Spinal cord (tissue), 9 donors: ENCODE measurements at regions not wholly inside any gene's neighbourhood (a gene's known extent, or its start where the extent isn't known, plus 50 kb on each side); places are given as distances from the start of the nearest gene placed in this dataset.

Experiments used
- DNase-seq, 6 donors: peaks; one replicate each; pipeline versions ENCODE4 v3.0.0 to v3.0.0-alpha.2; 2013 to 2015; ENCODE audit warnings: low spot score in 6 of 6, low read depth in 4 of 6
- H3K27ac ChIP-seq: one replicate; pipeline ENCODE4 v1.5.1; 2013; ENCODE audit warnings: low read depth, low read length, control low read depth
- H3K27me3 ChIP-seq: one replicate; pipeline ENCODE4 v1.6.1; 2013; ENCODE audit warnings: low read length; ENCODE audit not compliant: control insufficient read depth, insufficient read depth
- H3K36me3 ChIP-seq: one replicate; pipeline ENCODE4 v1.6.1; 2013; ENCODE audit warnings: low read length; ENCODE audit not compliant: control insufficient read depth, insufficient read depth
- H3K4me1 ChIP-seq: one replicate; pipeline ENCODE4 v1.6.1; 2013; ENCODE audit warnings: low read length; ENCODE audit not compliant: control insufficient read depth, insufficient read depth
- H3K4me3 ChIP-seq: one replicate; pipeline ENCODE4 v1.5.1; 2013; ENCODE audit warnings: low read depth, low read length, control low read depth
- H3K9me3 ChIP-seq: one replicate; pipeline ENCODE4 v1.6.1; 2013; ENCODE audit warnings: low read length; ENCODE audit not compliant: control insufficient read depth, insufficient read depth
- WGBS: methylation state at CpG from one replicate; pipeline ENCODE4 v1.1.5; 2013; ENCODE audit warnings: missing lambda C conversion rate; ENCODE audit not compliant: insufficient coverage; 5-methylcytosine and 5-hydroxymethylcytosine counted together
- donor health status: healthy.

DNA sequence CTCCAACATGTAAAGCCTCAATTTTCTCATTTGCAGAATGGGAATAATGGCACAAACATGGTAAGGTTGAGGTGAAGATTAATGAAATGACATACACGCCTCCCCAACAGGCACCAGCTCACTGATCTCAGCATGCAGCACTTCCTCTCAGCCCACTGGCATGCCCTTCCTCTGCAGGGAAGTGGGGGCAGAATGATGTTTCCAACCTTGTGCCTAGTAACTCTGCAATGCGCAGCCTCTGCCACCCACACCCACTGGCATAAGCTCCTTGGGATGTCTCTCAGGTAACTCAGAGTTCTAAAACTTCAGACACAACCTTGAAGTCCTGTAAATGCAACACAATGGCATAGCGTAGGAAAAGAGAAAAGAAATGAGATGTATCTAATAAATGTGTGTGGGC, 540.7 kb downstream of the HTR7 start:
- no peak for DNase-seq
- no CpG with 5 or more reads among the region's 3 CpGs for WGBS
- no peaks in the 10 kb centered on the region for H3K36me3 ChIP-seq

DNA sequence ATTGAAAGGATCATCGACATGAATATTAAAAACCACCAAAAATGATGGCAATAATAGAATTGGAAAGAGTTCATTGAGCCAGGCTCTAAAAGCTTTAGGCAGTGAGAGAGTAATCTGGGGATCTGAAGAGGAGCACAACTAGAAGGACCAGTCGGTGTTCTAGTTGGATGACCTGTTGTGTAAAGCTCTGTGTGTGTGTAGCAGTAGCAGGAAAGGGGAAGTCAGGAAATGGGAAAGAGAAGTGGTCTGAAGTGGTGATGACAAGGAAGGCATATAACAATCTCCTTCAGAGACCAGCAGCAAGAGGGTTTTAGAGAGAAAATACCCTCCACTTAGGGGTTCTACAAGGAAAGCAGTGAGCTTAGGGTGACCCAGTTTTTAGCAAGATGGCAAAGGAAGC, 539.2 kb downstream of the HTR7 start:
- no peaks in the 10 kb centered on the region for H3K36me3 ChIP-seq
- DNase-seq = no peak
- H3K27me3 ChIP-seq = no peaks in the 10 kb centered on the region
- WGBS = 90% methylated on average over 1 of the region's 2 CpGs
- no peaks in the 10 kb centered on the region for H3K4me1 ChIP-seq
- H3K27ac ChIP-seq = no peak overlapping the region
- no peaks in the 10 kb centered on the region for H3K9me3 ChIP-seq
- H3K4me3 ChIP-seq = no peak overlapping the region

More for the DNA sequence above, 540.7 kb downstream of the HTR7 start:
- Histone ChIP-seq H3K27ac (no peak overlapping the region), H3K9me3 (no peaks in the 10 kb centered on the region), H3K4me1 (no peaks in the 10 kb centered on the region), H3K4me3 (no peak overlapping the region), H3K27me3 (no peaks in the 10 kb centered on the region)

DNA sequence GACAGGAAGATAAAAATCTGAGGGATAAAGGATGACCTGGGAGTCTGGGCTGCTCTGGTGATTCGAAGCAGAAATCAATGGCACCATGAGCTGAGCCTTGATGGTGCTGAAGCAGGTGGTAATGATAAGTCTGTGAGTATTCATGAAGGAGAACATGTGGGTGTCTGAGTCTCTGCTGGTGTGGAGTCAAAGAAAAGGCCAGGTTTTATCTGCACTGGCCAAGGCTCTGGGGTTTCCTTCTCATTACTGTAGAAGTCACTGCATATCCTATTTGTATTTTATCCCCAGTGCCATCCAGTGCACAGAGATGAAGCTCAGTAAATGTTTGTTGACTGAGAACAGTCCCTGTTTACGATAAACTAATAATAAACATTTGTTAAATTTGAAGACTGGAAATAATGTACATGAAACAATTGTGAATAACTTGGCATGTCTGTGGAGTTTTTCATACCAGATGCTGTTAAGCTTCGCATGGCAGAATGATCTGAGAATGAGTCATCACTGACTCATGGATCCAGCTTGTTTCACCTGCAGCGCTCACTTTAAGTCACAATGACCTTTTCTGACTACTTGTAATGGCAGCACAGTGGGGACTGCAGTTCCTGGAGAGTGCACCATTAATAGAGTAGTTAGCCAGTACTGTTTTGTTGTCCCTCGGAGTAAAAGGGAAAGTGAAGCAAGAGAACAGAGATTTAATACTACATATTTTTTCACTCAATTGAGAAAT, 538.5 kb downstream of the HTR7 start:
- Histone ChIP-seq H3K27ac (no peak overlapping the region), H3K9me3 (no peaks in the 10 kb centered on the region), H3K4me3 (no peak overlapping the region), H3K36me3 (no peaks in the 10 kb centered on the region), H3K27me3 (no peaks in the 10 kb centered on the region), H3K4me1 (no peaks in the 10 kb centered on the region)
- 64% methylated on average over 2 of the region's 5 CpGs for WGBS
- no peak for DNase-seq

DNA sequence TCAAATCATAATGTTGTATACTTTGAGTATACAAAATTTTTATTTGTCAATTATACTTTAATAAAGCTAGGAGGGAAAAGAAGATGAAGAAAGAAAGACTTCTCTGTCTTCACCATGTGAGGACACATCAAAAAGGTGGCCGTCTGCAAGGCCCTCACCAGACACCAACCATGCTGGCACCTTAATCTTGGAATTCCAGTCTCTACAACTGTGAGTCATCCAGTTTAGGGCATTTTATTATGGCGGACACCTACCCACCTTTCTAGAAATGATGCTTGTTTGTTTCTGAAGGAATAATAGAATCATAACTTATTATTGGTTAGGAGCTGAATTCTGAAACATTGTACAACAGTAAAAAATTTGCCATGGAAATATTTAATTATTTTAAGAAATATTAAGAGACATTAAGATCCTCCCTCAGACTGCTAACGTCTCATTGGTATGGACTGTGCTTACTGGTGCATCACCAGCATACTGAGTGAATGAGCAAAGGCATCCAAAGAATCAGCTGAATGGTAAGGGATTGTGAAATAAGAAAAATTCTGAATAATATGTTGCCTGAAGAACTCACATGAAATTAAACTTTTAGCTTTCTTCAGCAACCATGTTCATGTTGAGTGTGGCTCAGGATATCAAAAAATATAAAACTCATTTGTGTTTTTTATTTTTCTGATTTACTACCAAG, 536.6 kb downstream of the HTR7 start:
- H3K27ac ChIP-seq = no peak overlapping the region
- DNase-seq = no peak
- H3K4me1 ChIP-seq = no peaks in the 10 kb centered on the region
- H3K9me3 ChIP-seq = no peaks in the 10 kb centered on the region
- H3K36me3 ChIP-seq = no peaks in the 10 kb centered on the region
- no peak overlapping the region for H3K4me3 ChIP-seq
- WGBS = 80% methylated on average over 1 of the region's 3 CpGs
- H3K27me3 ChIP-seq = no peaks in the 10 kb centered on the region

DNA sequence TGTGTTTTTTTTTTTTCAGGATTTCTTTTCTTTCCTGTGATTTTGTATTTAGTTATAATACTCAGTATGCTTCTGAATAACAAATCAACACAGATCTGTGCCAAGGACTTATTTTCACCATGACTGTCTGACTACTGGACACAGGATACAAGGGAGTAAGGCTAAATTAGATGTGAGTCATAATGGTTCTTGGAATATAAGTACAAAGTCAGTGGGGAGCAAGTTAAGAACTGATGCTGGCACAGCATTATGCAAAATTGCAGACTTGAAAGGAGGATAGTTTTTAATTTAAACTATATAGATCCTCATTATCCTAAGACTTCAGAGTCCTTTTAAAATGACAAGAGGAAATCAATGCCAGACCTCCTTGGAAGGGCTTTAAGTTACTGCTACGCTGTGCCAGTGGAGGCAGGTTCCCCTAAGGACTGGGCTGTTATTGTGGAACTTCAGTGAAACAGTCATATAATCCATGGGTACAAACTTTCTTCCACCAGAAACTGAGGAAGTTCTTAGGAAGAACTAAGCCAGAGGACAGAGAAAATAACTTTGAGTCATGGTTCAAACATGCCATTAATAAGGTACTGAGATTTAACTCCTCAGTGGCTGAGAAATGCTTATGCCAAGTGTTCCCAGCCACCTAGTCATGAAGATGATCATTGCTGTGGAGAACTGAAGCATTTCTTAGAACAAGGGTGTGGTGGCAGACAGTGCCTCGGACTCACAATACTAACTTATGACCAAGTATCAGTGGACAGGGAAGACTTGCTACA, 531.2 kb downstream of the HTR7 start:
- no CpG with 5 or more reads among the region's 2 CpGs for WGBS
- Histone ChIP-seq H3K9me3 (no peaks in the 10 kb centered on the region), H3K4me1 (no peaks in the 10 kb centered on the region), H3K36me3 (no peaks in the 10 kb centered on the region), H3K27me3 (no peaks in the 10 kb centered on the region), H3K27ac (no peak overlapping the region), H3K4me3 (no peak overlapping the region)
- DNase-seq = peak in 1 of 6 donors; percentile 65

DNA sequence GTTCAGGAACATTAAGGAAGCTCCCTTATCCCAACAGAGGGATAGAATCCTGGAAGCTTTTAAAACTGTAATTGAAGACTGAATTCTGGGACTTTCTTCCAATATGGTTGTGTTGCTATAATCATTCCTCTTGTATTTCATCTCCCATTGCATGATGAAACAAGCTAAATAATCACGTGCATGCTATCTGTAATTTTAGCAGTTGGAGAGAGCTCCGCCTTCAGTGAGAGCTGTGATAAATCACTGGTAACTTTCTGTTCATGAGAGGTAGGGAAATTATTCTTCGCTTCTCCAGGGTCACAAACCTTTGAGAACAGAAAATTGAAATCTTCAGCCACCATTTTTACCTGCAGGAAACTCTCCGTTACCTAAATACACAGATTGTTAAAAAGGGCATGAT, 530.2 kb downstream of the HTR7 start:
- Histone ChIP-seq H3K36me3 (no peaks in the 10 kb centered on the region), H3K4me1 (no peaks in the 10 kb centered on the region), H3K9me3 (no peaks in the 10 kb centered on the region), H3K27me3 (no peaks in the 10 kb centered on the region), H3K27ac (no peak overlapping the region), H3K4me3 (no peak overlapping the region)
- WGBS = 100% methylated on average over 1 of the region's 4 CpGs
- DNase-seq = no peak

DNA sequence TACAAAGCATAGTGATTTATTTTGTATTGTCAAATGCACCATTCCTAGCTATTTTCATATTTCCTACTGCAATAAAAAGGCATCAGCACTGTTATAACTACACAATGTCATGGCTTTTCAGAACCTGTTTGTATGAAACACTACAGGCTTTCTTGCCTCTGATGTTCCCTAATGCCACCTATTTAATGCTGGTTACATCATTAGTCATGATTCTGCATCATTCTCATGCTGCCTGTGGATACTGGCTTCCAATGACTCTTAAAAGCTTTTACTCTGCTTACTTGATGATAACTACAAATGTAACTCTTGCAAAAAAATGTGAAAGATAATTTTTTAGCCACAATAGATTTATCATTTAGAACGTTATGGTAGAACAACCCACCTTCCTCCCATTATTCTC, 529.4 kb downstream of the HTR7 start:
- no peaks in the 10 kb centered on the region for H3K36me3 ChIP-seq
- DNase-seq = no peak
- WGBS = no CpG with 5 or more reads among the region's 1 CpG
- no peaks in the 10 kb centered on the region for H3K4me1 ChIP-seq
- H3K9me3 ChIP-seq = no peaks in the 10 kb centered on the region
- H3K4me3 ChIP-seq = no peak overlapping the region
- H3K27ac ChIP-seq = no peak overlapping the region
- H3K27me3 ChIP-seq = no peaks in the 10 kb centered on the region

DNA sequence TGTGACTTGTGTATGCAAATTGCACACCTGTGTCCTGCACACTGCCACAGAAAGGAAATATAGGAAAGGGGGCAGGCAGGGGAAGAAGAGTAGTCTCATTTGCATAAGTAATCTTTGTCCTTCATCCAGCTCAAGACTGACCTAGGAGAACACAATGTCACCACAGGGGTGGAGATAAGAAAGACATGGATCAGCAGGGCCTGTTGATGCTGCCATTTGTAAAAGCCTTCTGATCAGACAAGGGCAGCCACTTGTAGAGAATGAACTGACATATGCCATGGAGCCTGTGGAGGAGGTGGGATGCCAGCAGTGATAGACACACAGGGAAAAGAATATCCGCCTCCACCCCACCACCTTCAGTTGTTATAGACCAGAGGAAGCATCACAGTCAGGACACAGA, 528.9 kb downstream of the HTR7 start:
- no peak overlapping the region for H3K27ac ChIP-seq
- H3K9me3 ChIP-seq = no peaks in the 10 kb centered on the region
- H3K4me3 ChIP-seq = no peak overlapping the region
- DNase-seq = no peak
- H3K4me1 ChIP-seq = no peaks in the 10 kb centered on the region
- H3K27me3 ChIP-seq = no peaks in the 10 kb centered on the region
- WGBS = no CpG with 5 or more reads among the region's 1 CpG
- no peaks in the 10 kb centered on the region for H3K36me3 ChIP-seq

DNA sequence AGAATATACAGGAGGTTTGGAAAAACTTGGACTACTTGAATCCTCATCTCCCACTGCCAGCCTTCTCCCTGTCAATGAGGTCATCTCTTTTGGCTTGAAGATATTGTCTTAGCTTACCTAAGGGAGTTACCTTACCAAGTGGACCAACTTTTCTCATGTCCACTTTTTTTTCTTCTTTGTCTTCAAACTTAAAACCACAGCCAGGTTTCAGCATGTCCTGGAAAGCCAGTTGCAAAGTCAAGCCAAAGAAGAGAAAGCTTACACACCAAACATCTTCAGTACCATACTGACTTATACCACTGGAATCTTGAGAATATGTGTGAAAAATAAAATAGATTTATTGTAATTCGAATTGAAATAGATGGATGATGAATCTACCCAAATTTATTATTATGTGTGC, 520.5 kb downstream of the HTR7 start:
- no peaks in the 10 kb centered on the region for H3K4me1 ChIP-seq
- H3K4me3 ChIP-seq = no peak overlapping the region
- no peaks in the 10 kb centered on the region for H3K9me3 ChIP-seq
- WGBS = no CpG with 5 or more reads among the region's 1 CpG
- no peaks in the 10 kb centered on the region for H3K27me3 ChIP-seq
- H3K27ac ChIP-seq = no peak overlapping the region
- H3K36me3 ChIP-seq = no peaks in the 10 kb centered on the region
- DNase-seq = no peak
